AG09319 (cell line): ENCODE measurements at regions not wholly inside any gene's neighbourhood (a gene's known extent, or its start where the extent isn't known, plus 50 kb on each side); places are given as distances from the start of the nearest gene placed in this dataset.

Experiments used
- DNase-seq: peaks from one replicate; pipeline ENCODE4 v3.0.0-alpha.2; 2010; ENCODE audit warnings: low read depth; ENCODE audit errors: extremely low read depth
- TF ChIP-seq, protein P1 (sequence below): IDR thresholded peaks from 2 replicates; pipeline ENCODE4 v1.5.1; 2011; ENCODE audit warnings: low read depth, mild to moderate bottlenecking, inconsistent platforms, low read length, moderate library complexity

GRCh38 chr3:188041193-188041592, 112.8 kb upstream of the LPP start:
- DNase-seq: no peak

DNA sequence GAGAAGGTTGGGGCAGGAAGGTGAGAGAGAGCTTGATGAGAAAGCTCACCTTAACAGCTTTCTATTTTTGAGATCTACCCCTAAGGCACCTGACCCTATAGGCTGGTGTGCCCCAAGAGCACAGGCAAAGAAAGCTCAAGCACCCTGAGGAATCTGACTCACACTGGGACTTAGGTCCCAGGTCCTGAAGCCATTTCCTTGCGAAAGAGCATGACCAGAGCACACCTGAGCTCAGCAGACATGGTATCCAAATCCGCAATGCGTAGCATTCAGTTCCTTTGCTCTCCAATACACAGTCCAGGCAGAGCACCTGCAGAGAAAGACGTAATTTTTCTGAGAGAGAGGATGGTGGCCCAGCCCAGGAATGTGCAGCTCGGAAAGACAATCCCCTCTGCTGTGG, 112.1 kb upstream of the LPP start:
- TF ChIP-seq, protein P1, sequence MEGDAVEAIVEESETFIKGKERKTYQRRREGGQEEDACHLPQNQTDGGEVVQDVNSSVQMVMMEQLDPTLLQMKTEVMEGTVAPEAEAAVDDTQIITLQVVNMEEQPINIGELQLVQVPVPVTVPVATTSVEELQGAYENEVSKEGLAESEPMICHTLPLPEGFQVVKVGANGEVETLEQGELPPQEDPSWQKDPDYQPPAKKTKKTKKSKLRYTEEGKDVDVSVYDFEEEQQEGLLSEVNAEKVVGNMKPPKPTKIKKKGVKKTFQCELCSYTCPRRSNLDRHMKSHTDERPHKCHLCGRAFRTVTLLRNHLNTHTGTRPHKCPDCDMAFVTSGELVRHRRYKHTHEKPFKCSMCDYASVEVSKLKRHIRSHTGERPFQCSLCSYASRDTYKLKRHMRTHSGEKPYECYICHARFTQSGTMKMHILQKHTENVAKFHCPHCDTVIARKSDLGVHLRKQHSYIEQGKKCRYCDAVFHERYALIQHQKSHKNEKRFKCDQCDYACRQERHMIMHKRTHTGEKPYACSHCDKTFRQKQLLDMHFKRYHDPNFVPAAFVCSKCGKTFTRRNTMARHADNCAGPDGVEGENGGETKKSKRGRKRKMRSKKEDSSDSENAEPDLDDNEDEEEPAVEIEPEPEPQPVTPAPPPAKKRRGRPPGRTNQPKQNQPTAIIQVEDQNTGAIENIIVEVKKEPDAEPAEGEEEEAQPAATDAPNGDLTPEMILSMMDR: no peak
- no peak for DNase-seq

More at GRCh38 chr3:188041193-188041592, 112.8 kb upstream of the LPP start:
- TF ChIP-seq, protein P1: no peak

DNA sequence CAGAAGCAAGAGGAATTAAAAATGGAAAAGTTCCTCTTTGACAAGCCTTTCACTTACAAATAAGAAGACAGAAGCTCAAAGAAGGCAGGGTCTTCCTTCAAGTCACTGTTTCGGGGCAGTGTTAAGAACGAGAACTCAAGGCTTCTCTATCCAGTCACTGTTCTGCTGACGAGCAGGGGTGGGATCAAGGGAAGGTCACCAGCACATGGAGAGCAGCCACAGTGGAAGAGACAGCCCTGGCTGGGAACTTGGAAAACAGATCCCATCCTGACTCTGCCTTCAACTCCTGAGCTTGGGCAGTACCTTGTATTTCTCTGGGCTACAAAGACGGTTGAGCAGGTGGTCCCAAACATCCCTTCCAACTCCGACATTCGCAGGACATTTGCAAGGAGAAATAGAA, 111.5 kb upstream of the LPP start:
- DNase-seq: no peak
- TF ChIP-seq, protein P1: no peak

GRCh38 chr3:188043891-188044290, 110.1 kb upstream of the LPP start:
- TF ChIP-seq, protein P1: no peak
- no peak for DNase-seq

GRCh38 chr3:188046561-188047211, 107.3 kb upstream of the LPP start:
- TF ChIP-seq, protein P1: no peak
- no peak for DNase-seq

GRCh38 chr3:188047536-188047935, 106.4 kb upstream of the LPP start:
- no peak for DNase-seq
- TF ChIP-seq, protein P1: no peak

- TF ChIP-seq, protein P1: no peak
- DNase-seq: no peak
Measured at GRCh38 chr3:188049606-188050530, 104.1 kb upstream of the LPP start.
